ENCODE measurements at regions not wholly inside any gene's neighbourhood (a gene's known extent, or its start where the extent isn't known, plus 50 kb on each side); places are given as distances from the start of the nearest gene placed in this dataset.
"Not testable (repeated sequence)": the region's sequence is repeated elsewhere in the genome, so short reads cannot be mapped to it uniquely, and the experiment has no call there.

DNA sequence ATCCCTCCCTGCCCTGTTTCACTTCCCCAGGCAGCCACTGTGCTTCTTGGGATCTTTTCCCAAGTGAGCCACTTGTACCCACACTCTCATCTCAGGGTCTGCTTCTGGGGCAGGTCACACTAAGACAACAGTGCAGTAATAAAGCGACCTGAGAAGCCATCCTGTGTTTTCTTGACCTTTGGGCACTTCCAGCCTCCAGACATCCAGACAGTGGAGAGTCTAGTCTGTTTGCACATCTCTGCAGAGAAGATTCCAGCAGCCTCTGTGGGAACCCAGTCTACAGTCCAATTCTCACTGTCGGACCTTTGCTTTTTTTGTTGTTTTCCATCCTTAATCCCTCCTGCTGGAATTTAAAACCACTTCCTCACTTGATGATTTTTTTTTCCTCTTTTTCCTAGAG, 50.3 kb upstream of the ATP6AP2 start:
- no peak for DNase-seq (ENCODE audit: low spot score)

- DNase-seq (ENCODE audit: low spot score): no peak
These were observed 53.2 kb upstream of the ATP6AP2 start for GRCh38 chrX:40527543-40527942.

DNA sequence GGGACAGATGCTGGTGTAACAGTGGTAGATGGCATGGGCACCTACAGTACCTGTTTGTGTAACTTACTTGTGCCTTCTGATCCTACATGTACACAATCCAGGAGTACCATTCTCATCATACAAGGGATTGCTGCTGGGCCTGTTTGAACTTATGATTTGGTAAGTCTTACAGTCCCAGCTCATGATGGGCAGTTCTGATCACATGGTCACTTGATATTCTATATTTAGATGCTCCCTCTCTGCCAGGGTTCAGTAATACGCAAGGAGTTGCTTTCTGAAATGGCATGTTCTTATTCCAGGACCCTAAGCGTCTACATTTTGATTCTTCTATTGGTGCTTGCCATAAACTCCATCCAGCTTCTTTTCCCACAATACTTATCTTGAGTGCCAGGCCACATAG, 54.4 kb upstream of the ATP6AP2 start:
- no peak for DNase-seq (ENCODE audit: low spot score)

GRCh38 chrX:40525901-40526300, 54.9 kb upstream of the ATP6AP2 start:
- DNase-seq (ENCODE audit: low spot score): not testable (repeated sequence)

GRCh38 chrX:40524423-40524822, 56.3 kb upstream of the ATP6AP2 start:
- no peak for DNase-seq (ENCODE audit: low spot score)

DNA sequence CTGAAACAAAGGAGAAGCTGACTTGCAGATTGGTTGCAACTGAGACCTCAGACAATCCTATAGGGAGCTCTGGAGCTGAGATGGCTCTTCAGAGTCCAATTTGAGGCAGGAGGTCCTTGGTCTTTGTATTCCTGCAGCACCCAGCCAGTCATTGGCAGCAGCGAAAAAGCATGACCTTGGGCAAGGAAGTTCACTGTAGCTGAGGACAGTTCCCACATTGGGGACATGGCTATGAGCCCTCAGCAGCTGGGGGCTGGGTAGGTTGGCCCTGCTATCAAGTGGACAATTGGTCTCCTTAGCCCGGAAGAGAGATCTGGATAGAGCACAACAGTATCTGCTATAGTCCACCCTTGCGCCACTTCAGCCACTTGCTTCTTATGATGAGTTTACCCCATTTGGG, 56.9 kb upstream of the ATP6AP2 start:
- DNase-seq (ENCODE audit: low spot score): no peak

GRCh38 chrX:40521868-40522450, 58.8 kb upstream of the ATP6AP2 start:
- DNase-seq (ENCODE audit: low spot score): no peak

DNA sequence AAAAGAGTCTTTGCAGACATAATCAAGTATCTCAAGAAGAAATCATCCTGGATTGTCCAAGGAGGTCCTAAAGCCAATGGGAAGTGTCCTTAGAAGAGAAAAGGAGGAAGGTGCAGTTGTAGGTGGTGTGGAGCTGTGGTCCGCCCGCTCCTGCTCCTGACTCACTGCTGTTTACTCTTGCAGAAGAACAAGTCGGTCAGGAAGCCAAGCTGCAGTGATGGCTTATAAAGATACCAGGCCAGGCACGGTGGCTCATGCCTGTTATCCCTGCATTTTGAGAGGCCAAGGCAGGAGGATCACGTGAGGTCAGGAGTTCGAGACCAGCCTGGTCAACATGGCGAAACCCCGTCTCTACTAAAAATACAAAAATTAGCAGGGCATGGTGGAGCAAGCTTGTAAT, 66.4 kb upstream of the ATP6AP2 start:
- DNase-seq (ENCODE audit: low spot score): no peak

- no peak for DNase-seq (ENCODE audit: low spot score)
These were observed 66.9 kb upstream of the ATP6AP2 start for GRCh38 chrX:40513835-40514234.

GRCh38 chrX:40513012-40513411, 67.8 kb upstream of the ATP6AP2 start:
- no peak for DNase-seq (ENCODE audit: low spot score)

GRCh38 chrX:40511258-40511657, 69.5 kb upstream of the ATP6AP2 start:
- no peak for DNase-seq (ENCODE audit: low spot score)

- no peak for DNase-seq (ENCODE audit: low spot score)
These were observed 72.2 kb upstream of the ATP6AP2 start for GRCh38 chrX:40508560-40508959.

DNA sequence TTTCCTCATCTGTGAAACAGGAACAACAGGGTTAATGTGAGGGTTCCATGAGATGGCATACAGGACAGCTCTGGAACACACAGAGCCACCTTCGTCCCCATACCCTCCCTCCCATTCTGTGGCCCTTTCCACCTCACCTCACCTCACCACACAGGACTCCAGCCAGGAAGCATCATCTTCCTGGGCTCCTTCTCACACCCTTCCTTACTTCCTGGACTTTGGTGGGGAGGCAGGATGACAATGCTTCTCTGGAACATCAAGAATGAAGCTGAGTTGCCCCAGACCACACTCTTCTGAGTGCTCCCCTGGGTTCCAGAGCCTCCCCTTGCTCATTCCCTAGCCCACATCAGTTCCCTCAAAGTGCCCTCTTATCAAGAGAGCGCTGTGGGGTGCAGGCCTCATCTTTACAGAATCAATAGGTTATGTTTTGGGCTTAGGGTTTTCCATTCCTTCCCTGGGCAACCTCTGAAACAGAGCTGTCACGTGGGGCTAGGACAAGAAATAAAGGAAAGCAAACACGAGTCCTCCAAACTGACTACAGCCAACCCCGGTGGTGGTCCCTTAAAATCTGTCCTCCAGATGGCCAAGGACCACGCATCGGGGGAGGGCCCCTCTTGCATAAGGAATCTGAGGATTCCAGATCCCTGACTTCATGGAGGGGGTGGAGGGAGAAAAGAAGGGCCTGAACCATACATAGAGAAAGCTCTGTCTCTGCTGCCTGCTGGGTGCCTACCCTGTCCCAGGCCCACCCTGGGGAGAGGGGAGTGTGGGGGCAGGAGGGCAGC, 74.4 kb upstream of the ATP6AP2 start:
- no peak for DNase-seq (ENCODE audit: low spot score)

GRCh38 chrX:40504801-40505605, 75.8 kb upstream of the ATP6AP2 start:
- no peak for DNase-seq (ENCODE audit: low spot score)

DNA sequence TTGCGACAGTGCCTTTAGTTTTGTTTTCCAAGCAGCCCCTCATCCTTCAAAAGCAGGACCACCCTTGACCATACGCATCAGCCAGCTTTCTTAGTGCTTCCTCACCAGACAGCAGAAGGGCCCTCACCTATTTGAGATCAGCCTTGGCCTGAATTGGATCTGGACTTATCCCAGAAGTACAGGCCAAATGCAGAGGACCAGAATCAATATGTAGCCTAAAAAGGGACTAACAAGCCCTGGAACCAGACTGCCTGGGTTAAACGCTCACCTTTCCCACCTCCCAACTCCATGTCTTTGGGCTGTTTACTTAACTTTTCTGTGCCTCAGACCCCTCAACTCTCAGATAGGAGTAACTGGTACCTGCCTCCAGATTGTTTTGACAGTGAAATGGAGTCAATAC, 77.7 kb upstream of the ATP6AP2 start:
- DNase-seq (ENCODE audit: low spot score): no peak

DNA sequence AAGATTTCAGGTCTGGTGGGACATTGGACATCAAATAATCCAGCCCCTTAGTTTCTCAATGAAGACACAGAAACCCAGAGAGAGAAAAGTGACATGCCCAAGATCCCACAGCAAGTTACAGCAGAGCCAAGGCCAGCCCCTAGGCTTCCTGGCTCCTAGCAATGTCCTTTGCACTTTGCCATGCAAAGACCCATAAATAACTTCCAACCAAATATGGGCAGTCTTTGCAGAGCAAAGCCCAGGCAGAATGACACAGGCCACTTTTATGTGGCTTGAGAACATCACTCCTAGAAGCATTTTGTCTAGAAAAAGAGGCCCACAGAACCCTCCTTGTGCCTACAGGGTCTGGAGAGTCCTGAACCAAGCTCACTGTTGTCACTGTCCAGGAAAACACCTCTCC, 78.1 kb upstream of the ATP6AP2 start:
- no peak for DNase-seq (ENCODE audit: low spot score)

- no peak for DNase-seq (ENCODE audit: low spot score)
These were observed 79.5 kb upstream of the ATP6AP2 start for GRCh38 chrX:40501164-40501855.

DNA sequence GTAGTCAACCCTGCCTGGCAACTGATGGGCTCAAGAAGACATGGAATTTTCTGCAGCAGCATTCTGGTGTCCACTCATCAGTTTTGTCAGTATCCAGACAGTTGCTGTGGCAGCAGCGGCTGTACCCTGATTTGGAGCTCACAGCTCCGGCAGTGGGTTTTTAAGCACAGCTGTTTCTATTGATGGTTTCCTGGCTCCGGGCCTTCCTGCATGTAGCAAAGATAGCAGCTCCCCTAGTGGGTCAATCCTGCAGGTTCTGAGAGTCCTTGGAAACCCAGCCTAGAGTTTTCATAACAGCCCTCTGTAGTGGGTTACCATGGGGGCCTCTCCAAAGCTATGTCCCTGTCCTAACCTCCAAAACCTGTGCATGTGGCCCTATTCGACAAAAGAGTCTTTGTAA, 84.0 kb upstream of the ATP6AP2 start:
- DNase-seq (ENCODE audit: low spot score): no peak

- no peak for DNase-seq (ENCODE audit: low spot score)
These were observed 85.1 kb upstream of the ATP6AP2 start for GRCh38 chrX:40495659-40496058.

DNA sequence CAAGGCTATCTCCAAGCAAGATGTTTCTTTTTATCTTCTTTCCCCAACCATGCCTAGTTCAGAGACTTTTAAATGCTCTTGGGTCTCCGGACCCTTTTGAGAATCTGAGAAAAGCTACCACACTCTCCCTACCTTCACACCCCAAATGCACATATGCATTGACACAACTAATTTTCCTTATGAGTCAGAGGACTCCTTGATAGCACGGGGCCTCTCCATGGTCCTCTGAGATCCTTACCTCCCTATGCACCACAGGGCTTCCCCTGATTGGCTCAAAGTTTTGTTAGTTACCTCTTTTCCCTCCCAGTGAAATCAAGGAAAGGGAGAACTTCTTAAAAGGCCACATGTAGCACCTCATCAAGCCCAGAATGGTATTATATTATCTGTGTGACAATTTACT, 86.8 kb upstream of the ATP6AP2 start:
- no peak for DNase-seq (ENCODE audit: low spot score)

DNA sequence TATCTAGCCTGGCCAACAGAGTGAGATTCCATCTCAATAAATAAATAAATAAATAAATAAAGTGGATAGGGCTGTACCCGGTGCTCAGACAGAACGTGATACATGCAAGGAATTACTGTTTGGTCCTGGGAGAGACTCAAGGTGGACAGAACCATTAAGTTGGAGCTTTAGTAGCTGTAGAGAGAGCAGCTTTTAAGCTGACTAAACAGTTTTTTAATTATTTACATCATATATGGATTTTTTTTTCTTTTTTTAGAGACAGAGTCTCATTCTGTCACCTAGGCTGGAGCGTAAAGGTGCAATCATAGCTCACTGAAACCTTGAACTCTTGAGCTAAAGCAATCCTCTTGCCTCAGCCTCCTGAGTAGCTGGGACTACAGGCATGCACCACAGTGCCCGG, 92.5 kb upstream of the ATP6AP2 start:
- DNase-seq (ENCODE audit: low spot score): no peak

DNA sequence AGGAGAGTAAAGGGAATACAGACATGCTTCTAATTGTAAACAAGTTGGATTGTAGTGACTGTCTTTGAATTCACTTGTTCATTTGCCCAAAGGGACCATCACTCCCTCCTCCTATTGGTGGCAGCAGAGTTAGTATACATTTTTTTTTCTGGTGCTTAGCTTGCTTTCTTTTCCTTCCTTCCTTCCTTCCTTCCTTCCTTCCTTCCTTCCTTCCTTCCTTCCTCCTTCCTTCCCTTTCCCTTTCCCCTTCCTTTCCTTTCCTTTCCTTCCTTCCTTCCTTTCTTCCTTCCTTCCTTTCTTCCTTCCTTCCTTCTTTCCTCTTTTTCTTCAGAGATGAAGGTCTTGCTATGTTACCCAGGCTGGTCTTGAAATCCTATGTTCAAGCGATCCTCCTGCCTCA, 94.8 kb upstream of the ATP6AP2 start:
- no peak for DNase-seq (ENCODE audit: low spot score)
